ENCODE measurements at regions not wholly inside any gene's neighbourhood (a gene's known extent, or its start where the extent isn't known, plus 50 kb on each side); places are given as distances from the start of the nearest gene placed in this dataset.
"Not testable (repeated sequence)": the region's sequence is repeated elsewhere in the genome, so short reads cannot be mapped to it uniquely, and the experiment has no call there.

GRCh38 chr9:80659751-80660150 lies 1029.6 kb downstream of the TLE1 start:
- TF ChIP-seq, protein P1, sequence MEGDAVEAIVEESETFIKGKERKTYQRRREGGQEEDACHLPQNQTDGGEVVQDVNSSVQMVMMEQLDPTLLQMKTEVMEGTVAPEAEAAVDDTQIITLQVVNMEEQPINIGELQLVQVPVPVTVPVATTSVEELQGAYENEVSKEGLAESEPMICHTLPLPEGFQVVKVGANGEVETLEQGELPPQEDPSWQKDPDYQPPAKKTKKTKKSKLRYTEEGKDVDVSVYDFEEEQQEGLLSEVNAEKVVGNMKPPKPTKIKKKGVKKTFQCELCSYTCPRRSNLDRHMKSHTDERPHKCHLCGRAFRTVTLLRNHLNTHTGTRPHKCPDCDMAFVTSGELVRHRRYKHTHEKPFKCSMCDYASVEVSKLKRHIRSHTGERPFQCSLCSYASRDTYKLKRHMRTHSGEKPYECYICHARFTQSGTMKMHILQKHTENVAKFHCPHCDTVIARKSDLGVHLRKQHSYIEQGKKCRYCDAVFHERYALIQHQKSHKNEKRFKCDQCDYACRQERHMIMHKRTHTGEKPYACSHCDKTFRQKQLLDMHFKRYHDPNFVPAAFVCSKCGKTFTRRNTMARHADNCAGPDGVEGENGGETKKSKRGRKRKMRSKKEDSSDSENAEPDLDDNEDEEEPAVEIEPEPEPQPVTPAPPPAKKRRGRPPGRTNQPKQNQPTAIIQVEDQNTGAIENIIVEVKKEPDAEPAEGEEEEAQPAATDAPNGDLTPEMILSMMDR (IDR thresholded peaks at IDR 0.05; ENCODE audit: low read length): not testable (repeated sequence)
- TF ChIP-seq EZH2phosphoT487 (IDR thresholded peaks at IDR 0.05; ENCODE audit: low read length): not testable (repeated sequence)
